HG03460 (cell line): ENCODE measurements at regions not wholly inside any gene's neighbourhood (a gene's known extent, or its start where the extent isn't known, plus 50 kb on each side); places are given as distances from the start of the nearest gene placed in this dataset.
"Not testable (repeated sequence)": the region's sequence is repeated elsewhere in the genome, so short reads cannot be mapped to it uniquely, and the experiment has no call there.

Experiments used
- ATAC-seq: cut with Tn5 transposase; IDR thresholded peaks from one replicate; pipeline ENCODE4 v1.9.1; 2021; ENCODE audit not compliant: unreplicated experiment

DNA sequence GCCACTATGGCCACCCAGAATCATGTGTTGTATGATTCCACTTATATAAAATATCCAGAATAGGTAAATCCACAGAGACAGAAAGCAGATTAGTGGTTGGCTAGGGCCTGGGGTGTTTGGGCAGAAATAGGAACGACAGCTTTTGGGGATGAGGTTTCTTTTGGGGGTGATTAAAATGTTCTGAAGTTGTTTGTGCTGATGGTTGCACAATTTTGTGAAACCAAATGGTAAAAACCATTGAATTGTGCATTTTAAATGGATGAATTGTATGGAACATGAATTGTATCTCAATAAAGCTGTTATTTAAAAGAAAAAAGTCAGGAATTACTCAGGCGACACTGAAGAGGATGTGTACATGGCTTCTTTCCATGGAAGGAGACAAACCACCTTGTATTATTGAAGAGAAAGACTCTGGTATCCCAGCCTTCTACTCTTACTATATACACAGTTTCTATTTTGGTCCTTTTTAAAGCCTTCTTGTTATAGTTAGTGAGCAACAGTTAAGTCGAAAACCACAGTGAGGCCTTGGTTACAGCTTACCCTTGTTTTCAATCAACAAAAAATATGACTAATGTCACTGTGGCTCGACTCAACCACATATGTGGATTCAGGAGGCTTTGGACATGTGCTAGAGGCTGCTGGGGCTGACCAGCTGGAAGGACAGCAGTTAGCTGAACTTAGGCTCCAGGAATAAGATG is 57.1 kb upstream of the KMT2E start:
- peak; percentile 85 for ATAC-seq

- ATAC-seq = no peak
Observed at GRCh38 chr7:104958371-104958865, 55.6 kb upstream of the KMT2E start.

DNA sequence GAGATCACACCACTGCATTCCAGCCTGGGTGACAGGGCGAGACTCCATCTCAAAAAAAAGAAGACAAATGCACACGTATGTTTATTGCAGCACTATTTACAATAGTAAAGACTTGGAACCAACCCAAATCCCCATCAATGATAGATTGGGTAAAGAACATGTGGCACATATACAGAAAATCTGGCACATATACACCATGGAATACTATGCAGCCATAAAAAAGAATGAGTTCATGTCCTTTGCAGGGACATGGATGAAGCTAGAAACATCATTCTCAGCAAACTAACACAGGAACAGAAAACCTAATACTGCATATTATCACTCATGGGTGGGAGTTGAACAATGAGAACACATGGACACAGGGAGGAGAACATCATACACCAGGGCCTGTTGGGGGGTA is 54.5 kb upstream of the KMT2E start:
- not testable (repeated sequence) for ATAC-seq

DNA sequence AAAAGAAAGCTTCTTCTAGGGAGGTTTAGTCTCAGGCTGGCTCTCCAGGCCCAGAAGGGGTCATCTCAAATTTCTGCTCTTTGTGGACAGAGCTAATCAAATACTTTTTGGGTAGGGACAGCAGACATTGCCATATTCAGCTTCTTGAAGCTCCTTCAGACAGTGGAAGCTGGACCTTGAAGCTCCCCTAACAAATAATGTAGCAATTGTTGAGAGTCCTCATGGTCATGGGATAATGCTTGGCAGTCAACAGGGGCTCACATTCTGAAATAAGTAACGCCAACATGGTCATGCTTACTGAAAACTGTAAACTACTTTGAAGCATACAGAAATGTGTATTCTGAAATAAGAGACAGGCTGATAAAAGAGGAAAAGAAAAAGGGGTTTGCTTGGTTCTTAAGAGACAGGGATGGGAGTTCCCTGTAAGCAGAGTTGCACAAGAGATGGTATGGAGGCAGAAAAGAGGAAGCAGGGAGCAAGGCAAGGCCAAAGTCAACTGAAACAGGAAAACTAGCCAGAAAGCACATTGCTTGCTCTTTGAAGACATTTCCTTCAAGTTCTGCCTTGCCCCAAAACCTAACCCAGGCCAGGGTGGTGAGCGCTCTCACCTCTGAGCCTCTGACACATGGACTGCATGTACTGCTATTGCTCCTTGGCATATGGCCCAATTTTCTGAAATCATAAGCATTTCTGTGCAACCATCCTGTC is 53.1 kb upstream of the KMT2E start:
- ATAC-seq = peak; percentile 42

DNA sequence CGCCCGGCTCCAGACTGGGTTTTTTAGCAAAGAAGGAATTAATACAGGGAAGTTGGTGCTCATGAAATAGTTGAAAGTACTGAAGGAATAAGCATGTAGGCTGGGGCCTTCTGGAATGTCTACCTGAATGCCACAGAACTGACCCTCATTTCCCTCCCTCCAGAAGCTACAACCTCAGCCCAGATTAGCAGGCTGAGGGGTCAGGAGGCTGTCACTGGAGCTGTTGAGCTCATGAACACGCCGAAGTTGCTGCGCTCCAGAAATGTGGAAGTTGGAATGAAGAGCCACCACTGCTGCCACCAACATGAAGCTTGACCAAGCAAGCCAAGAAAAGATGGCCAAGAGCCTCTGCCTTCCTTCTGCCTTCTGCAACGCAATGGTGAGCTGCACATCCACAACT is 52.2 kb upstream of the KMT2E start:
- no peak for ATAC-seq

GRCh38 chr7:104962781-104963180 is 51.2 kb upstream of the KMT2E start:
- ATAC-seq = no peak

DNA sequence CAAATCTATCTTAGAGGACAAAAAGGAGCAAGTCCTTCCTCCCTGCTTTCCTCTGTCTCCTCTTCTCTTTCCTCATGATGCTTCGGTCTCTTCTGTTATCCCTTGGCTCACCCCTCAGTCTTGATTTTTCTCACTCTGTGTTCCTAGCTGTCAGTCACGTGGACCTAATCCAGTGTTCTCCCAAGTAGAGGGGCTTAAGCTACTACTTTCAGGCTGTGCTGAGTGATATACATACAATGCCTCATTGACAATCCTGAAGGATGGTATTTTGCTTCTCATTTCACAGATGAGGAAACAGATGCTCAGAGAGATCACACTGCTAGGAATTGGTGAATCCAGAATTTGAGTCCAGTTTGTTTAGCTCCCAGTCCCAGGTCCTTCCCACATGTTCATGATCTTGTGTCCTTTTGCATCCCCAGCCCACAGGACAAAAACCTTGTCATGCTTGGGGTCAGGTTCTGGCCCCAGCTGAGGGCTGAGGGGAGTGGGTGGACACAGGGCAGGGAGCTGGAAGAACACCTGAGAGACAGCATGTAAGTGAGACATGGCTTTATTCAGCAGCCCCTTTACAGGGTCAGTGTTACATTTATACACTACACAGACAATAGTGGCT is 50.5 kb upstream of the KMT2E start:
- no peak for ATAC-seq

GRCh38 chr7:104963991-104964385 is 50.0 kb upstream of the KMT2E start:
- ATAC-seq = no peak
